Keratinocyte (primary cell): ENCODE measurements at regions not wholly inside any gene's neighbourhood (a gene's known extent, or its start where the extent isn't known, plus 50 kb on each side); places are given as distances from the start of the nearest gene placed in this dataset.
"Not testable (repeated sequence)": the region's sequence is repeated elsewhere in the genome, so short reads cannot be mapped to it uniquely, and the experiment has no call there.

ENCODE experiments used
- EZH2 ChIP-seq: IDR thresholded peaks from one replicate; pipeline ENCODE4 v1.6.1; 2012; ENCODE audit warnings: inconsistent platforms, mild to moderate bottlenecking, low read length, moderate library complexity
- TF ChIP-seq, protein P1 (sequence below), 3 experiments: IDR thresholded peaks in 1 of 3; conservative IDR thresholded peaks in 1 of 3; optimal IDR thresholded peaks in 1 of 3; 2 replicates in 2 of 3; 3 replicates in 1 of 3; pipeline versions ENCODE3 to v1.5.1; 2011; ENCODE audit warnings: low read length in 3 of 3, mild to moderate bottlenecking in 3 of 3, moderate library complexity in 2 of 3, control low read depth in 1 of 3, inconsistent platforms in 1 of 3; ENCODE audit not compliant: insufficient read depth in 2 of 3; ENCODE audit errors: extremely low read depth in 1 of 3

DNA sequence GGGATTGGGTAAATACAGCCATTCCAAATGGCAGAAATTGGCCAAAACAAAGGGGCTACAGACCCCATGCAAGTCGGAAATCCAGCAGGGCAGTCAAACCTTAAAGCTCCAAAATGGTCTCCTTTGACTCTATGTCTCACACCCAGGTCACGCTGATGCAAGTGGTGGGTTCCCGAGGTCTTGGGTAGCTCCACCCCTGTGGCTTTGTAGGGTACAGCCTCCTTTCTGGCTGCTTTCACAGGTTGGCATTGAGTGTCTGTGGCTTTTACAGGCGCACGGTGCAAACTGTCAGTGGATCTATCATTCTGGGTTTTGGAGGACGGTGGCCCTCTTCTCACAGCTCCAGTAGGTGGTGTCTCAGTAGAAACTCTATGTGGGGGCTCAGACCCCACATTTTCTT is 358.6 kb upstream of the TGIF2LX start:
- TF ChIP-seq EZH2 = not testable (repeated sequence)
- TF ChIP-seq, protein P1, sequence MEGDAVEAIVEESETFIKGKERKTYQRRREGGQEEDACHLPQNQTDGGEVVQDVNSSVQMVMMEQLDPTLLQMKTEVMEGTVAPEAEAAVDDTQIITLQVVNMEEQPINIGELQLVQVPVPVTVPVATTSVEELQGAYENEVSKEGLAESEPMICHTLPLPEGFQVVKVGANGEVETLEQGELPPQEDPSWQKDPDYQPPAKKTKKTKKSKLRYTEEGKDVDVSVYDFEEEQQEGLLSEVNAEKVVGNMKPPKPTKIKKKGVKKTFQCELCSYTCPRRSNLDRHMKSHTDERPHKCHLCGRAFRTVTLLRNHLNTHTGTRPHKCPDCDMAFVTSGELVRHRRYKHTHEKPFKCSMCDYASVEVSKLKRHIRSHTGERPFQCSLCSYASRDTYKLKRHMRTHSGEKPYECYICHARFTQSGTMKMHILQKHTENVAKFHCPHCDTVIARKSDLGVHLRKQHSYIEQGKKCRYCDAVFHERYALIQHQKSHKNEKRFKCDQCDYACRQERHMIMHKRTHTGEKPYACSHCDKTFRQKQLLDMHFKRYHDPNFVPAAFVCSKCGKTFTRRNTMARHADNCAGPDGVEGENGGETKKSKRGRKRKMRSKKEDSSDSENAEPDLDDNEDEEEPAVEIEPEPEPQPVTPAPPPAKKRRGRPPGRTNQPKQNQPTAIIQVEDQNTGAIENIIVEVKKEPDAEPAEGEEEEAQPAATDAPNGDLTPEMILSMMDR (optimal IDR thresholded peaks at IDR 0.05 in 1 of 3, IDR thresholded peaks at IDR 0.05 in 1 of 3, conservative IDR thresholded peaks at IDR 0.05 in 1 of 3; ENCODE audit: extremely low read depth in 1 of 3, insufficient read depth in 2 of 3, low read length in 3 of 3) = not testable (repeated sequence)
